ENCODE measurements at regions not wholly inside any gene's neighbourhood (a gene's known extent, or its start where the extent isn't known, plus 50 kb on each side); places are given as distances from the start of the nearest gene placed in this dataset.

GRCh38 chr3:6452974-6453373 lies 407.9 kb upstream of the GRM7 start:
- no peak for TF ChIP-seq POLR2A (IDR thresholded peaks at IDR 0.05)
- TF ChIP-seq, protein P1, sequence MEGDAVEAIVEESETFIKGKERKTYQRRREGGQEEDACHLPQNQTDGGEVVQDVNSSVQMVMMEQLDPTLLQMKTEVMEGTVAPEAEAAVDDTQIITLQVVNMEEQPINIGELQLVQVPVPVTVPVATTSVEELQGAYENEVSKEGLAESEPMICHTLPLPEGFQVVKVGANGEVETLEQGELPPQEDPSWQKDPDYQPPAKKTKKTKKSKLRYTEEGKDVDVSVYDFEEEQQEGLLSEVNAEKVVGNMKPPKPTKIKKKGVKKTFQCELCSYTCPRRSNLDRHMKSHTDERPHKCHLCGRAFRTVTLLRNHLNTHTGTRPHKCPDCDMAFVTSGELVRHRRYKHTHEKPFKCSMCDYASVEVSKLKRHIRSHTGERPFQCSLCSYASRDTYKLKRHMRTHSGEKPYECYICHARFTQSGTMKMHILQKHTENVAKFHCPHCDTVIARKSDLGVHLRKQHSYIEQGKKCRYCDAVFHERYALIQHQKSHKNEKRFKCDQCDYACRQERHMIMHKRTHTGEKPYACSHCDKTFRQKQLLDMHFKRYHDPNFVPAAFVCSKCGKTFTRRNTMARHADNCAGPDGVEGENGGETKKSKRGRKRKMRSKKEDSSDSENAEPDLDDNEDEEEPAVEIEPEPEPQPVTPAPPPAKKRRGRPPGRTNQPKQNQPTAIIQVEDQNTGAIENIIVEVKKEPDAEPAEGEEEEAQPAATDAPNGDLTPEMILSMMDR (IDR thresholded peaks at IDR 0.05), result no peak
